Activated CD4-positive, alpha-beta memory T cell treated with anti-CD3 and anti-CD28 coated beads for 36 hours (primary cell): ENCODE measurements at regions not wholly inside any gene's neighbourhood (a gene's known extent, or its start where the extent isn't known, plus 50 kb on each side); places are given as distances from the start of the nearest gene placed in this dataset.
"Not testable (repeated sequence)": the region's sequence is repeated elsewhere in the genome, so short reads cannot be mapped to it uniquely, and the experiment has no call there.

Experiments used
- CTCF ChIA-PET: fragments of 350-600 bp; sonication (Branson Sonifier 250); formaldehyde crosslinking; loops from one replicate; lab custom pipeline; 2021; ENCODE audit warnings: antibody characterized with exemption, inconsistent platforms; lab: Charles Lee
- POLR2A ChIA-PET: fragments of 350-600 bp; sonication (Branson Sonifier 250); formaldehyde crosslinking; loops from one replicate; lab custom pipeline; 2021; ENCODE audit warnings: antibody characterized with exemption; lab: Charles Lee
- DNase-seq: peaks from one replicate; pipeline ENCODE4 v3.0.0-alpha.2; 2020
- H3K27ac Mint-ChIP-seq: one replicate; pipeline ENCODE4 v1.8.0; 2021; ENCODE audit warnings: mixed read lengths
- H3K27me3 Mint-ChIP-seq: one replicate; pipeline ENCODE4 v1.8.0; 2021; ENCODE audit warnings: mixed read lengths
- H3K36me3 Mint-ChIP-seq: one replicate; pipeline ENCODE4 v1.8.0; 2021; ENCODE audit warnings: mixed read lengths
- H3K4me1 Mint-ChIP-seq: one replicate; pipeline ENCODE4 v1.8.0; 2021; ENCODE audit warnings: low read depth, mixed read lengths
- H3K4me3 Mint-ChIP-seq: one replicate; pipeline ENCODE4 v1.8.0; 2021; ENCODE audit warnings: mild to moderate bottlenecking, mixed read lengths
- H3K9me3 Mint-ChIP-seq: one replicate; pipeline ENCODE4 v1.8.0; 2021; ENCODE audit warnings: mixed read lengths
- intact Hi-C: fragments of 100-400 bp; cut with micrococcal nuclease; formaldehyde crosslinking; loops from one replicate; pipeline ENCODE4 v1.15.1; 2023

- H3K4me1 Mint-ChIP-seq: no peaks in the 10 kb centered on the region
- no peak for DNase-seq
- H3K9me3 Mint-ChIP-seq: no peaks in the 10 kb centered on the region
- H3K27ac Mint-ChIP-seq: no peak overlapping the region
- peaks cover 9% of the 10 kb centered on the region for H3K27me3 Mint-ChIP-seq
- CTCF ChIA-PET: no interaction called here
- intact Hi-C loops: no loop called here
- H3K36me3 Mint-ChIP-seq: no peaks in the 10 kb centered on the region
- POLR2A ChIA-PET: no interaction called here
- no peak overlapping the region for H3K4me3 Mint-ChIP-seq
These were observed 97.7 kb upstream of the SRSF6 start for GRCh38 chr20:43360016-43360415.

DNA sequence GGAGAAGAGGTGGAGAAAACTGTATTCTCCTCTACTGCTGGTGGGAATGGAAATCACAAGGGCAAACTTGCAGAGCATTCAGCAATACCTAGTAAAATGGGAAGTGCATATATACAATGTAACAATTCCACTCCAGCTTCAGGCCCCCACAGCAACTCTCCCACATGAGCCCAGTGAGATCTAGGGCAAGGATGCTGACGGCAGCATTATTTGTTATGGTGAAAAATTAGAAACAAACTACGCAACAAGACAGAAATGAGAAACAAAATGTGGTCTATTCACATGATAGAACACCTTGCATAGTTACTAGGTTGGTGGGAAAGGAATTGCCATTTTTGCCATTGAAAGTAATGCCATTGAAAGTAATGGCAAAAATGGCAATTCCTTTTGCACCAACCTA, 98.9 kb upstream of the SRSF6 start:
- intact Hi-C loops: no loop called here
- DNase-seq: no peak
- Mint-ChIP-seq H3K27ac (no peak overlapping the region), H3K4me1 (no peaks in the 10 kb centered on the region), H3K36me3 (no peaks in the 10 kb centered on the region), H3K27me3 (peaks cover 6% of the 10 kb centered on the region), H3K4me3 (no peak overlapping the region), H3K9me3 (no peaks in the 10 kb centered on the region)
- ChIA-PET CTCF (no interaction called here), POLR2A (no interaction called here)

DNA sequence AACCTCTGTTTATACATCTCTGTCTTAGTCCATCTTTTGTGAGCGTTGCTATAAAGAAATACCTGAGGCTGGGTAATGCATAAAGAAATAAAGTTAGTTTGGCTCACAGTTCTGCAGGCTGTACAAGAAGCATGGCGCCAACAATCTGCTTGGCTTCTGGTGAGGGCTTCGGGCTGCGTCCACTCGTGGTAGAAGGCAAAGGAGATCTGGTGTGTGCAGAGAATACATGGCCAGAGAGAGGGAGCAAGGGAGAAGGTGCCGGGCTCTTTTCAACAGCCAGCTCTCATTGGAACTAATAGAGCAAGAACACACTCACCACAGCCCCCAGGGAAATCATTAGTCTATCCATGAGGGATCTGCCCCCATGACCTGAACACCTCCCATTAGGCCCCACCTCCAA, 100.3 kb upstream of the SRSF6 start:
- CTCF ChIA-PET: no interaction called here
- DNase-seq: no peak
- peaks cover 5% of the 10 kb centered on the region for H3K27me3 Mint-ChIP-seq
- H3K4me1 Mint-ChIP-seq: no peaks in the 10 kb centered on the region
- POLR2A ChIA-PET: no interaction called here
- no peak overlapping the region for H3K4me3 Mint-ChIP-seq
- no peaks in the 10 kb centered on the region for H3K36me3 Mint-ChIP-seq
- intact Hi-C loops: no loop called here
- no peaks in the 10 kb centered on the region for H3K9me3 Mint-ChIP-seq
- H3K27ac Mint-ChIP-seq: no peak overlapping the region

DNA sequence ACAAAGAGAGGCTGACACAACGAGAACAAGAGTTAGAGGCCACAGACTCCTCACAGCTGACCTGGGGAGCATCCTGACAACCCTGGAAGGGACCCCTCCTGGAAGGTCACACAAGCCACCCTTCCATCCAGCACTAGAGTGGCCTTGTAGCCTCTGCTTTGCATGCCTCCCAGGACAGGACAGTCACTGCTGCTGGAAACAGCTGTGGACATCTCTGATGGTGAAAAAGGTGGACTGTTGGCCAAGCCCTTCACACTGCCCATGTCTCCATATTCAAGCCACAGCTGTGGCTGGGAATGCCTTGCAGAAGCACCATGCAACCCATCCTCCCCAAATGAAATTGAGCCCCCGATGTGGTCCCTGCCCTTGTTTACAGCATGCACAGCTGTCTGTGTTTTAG, 102.1 kb upstream of the SRSF6 start:
- CTCF ChIA-PET: interaction anchor here (0.9 kb wide), 1 partner anchor 53 kb away, joined by 4 read pairs; no protein-coding TSS in a partner anchor
- Mint-ChIP-seq H3K4me3 (no peak overlapping the region), H3K27ac (no peak overlapping the region), H3K4me1 (no peaks in the 10 kb centered on the region), H3K27me3 (peaks cover 5% of the 10 kb centered on the region), H3K9me3 (no peaks in the 10 kb centered on the region), H3K36me3 (no peaks in the 10 kb centered on the region)
- POLR2A ChIA-PET: no interaction called here
- intact Hi-C loops: no loop called here
- no peak for DNase-seq

GRCh38 chr20:43352996-43353395, 104.7 kb upstream of the SRSF6 start:
- Mint-ChIP-seq H3K27ac (no peak overlapping the region), H3K36me3 (no peaks in the 10 kb centered on the region), H3K4me3 (no peak overlapping the region), H3K27me3 (peaks cover 15% of the 10 kb centered on the region), H3K9me3 (no peaks in the 10 kb centered on the region), H3K4me1 (no peaks in the 10 kb centered on the region)
- CTCF ChIA-PET: no interaction called here
- intact Hi-C loops: no loop called here
- no peak for DNase-seq
- POLR2A ChIA-PET: no interaction called here

DNA sequence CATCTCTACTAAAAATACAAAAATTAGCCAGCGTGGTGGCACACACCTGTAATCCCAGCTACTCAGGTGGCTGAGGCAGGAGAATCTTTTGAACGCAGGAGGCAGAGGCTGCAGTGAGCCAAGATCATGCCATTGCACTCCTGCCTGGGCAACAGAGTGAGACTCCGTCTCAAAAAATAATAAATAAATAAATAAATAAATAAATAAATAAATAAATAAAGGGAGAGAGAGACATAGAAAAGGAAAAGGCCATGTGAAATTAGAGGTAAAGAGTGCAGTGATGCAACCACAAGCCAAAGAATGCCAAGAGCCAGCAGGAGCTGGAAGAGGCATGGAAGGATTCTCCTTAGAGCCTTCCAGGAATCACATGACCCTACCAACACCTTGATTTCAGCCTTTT, 107.0 kb upstream of the SRSF6 start:
- H3K4me1 Mint-ChIP-seq, H3K9me3 Mint-ChIP-seq, H3K4me3 Mint-ChIP-seq, CTCF ChIA-PET, H3K36me3 Mint-ChIP-seq, POLR2A ChIA-PET, H3K27ac Mint-ChIP-seq, DNase-seq, intact Hi-C loops: not testable (repeated sequence)
- peaks cover 17% of the 10 kb centered on the region for H3K27me3 Mint-ChIP-seq

GRCh38 chr20:43349841-43350240, 107.9 kb upstream of the SRSF6 start:
- no peak overlapping the region for H3K27ac Mint-ChIP-seq
- no peaks in the 10 kb centered on the region for H3K9me3 Mint-ChIP-seq
- ChIA-PET CTCF (no interaction called here), POLR2A (no interaction called here)
- no peaks in the 10 kb centered on the region for H3K4me1 Mint-ChIP-seq
- no peaks in the 10 kb centered on the region for H3K36me3 Mint-ChIP-seq
- intact Hi-C loops: no loop called here
- no peak overlapping the region for H3K4me3 Mint-ChIP-seq
- H3K27me3 Mint-ChIP-seq: peaks cover 19% of the 10 kb centered on the region
- no peak for DNase-seq

GRCh38 chr20:43347839-43348238, 109.9 kb upstream of the SRSF6 start:
- H3K36me3 Mint-ChIP-seq, POLR2A ChIA-PET, H3K9me3 Mint-ChIP-seq, H3K27ac Mint-ChIP-seq, intact Hi-C loops, CTCF ChIA-PET, H3K4me1 Mint-ChIP-seq, H3K4me3 Mint-ChIP-seq, DNase-seq: not testable (repeated sequence)
- peaks cover 15% of the 10 kb centered on the region for H3K27me3 Mint-ChIP-seq

GRCh38 chr20:43345676-43346075, 112.0 kb upstream of the SRSF6 start:
- POLR2A ChIA-PET: no interaction called here
- H3K4me3 Mint-ChIP-seq: no peak overlapping the region
- H3K27me3 Mint-ChIP-seq: peaks cover 15% of the 10 kb centered on the region
- CTCF ChIA-PET: no interaction called here
- no peak for DNase-seq
- peaks cover 8% of the 10 kb centered on the region for H3K9me3 Mint-ChIP-seq
- H3K36me3 Mint-ChIP-seq: no peaks in the 10 kb centered on the region
- H3K4me1 Mint-ChIP-seq: no peaks in the 10 kb centered on the region
- H3K27ac Mint-ChIP-seq: no peak overlapping the region
- intact Hi-C loops: no loop called here

DNA sequence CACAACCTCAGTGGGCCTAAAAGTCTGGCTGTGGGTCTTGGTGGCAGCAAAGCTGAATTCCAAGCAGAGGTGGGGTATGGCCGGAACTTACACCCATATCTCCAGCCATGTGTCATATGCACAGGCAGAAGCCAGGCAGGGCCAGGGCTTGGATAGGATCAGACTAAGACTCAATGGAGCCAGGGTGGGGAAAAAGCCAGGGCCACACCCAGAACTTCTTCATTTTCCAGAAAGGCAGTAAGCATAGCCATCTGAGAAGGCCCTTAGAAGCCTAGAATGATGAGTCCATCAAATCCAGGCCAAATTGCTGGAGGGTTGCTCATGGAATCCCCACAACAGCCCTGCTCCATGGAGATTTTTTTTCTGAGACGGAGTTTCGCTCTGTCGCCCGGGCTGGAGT, 116.2 kb upstream of the SRSF6 start:
- no peak overlapping the region for H3K4me3 Mint-ChIP-seq
- peaks cover 5% of the 10 kb centered on the region for H3K27me3 Mint-ChIP-seq
- no peaks in the 10 kb centered on the region for H3K4me1 Mint-ChIP-seq
- H3K36me3 Mint-ChIP-seq: no peaks in the 10 kb centered on the region
- CTCF ChIA-PET: no interaction called here
- POLR2A ChIA-PET: no interaction called here
- intact Hi-C loops: no loop called here
- H3K9me3 Mint-ChIP-seq: peaks cover 16% of the 10 kb centered on the region
- no peak for DNase-seq
- H3K27ac Mint-ChIP-seq: no peak overlapping the region

- intact Hi-C loops: no loop called here
- H3K36me3 Mint-ChIP-seq: peaks cover 1% of the 10 kb centered on the region
These were observed 120.7 kb upstream of the SRSF6 start for GRCh38 chr20:43337036-43337435.

DNA sequence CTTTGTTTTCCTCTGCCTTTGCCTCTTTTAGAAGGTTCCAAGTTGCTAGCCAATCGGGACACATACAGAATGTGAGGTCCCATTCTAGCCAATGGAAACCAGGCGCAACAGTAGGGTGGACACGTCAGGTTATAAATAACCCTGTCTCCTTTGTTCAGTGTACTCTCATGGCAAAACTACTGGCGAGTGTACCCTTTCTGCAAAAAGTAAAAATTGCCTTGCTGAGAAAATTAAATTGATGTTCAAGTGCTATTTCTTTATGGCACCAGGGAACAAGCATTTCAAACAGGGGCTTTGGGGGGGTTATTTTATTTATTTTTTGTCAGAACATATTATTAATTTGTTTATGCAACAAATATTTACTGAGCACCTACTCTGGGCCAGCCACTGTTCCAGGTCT, 123.6 kb upstream of the SRSF6 start:
- no peak overlapping the region for H3K27ac Mint-ChIP-seq
- intact Hi-C loops: no loop called here
- H3K4me1 Mint-ChIP-seq: no peaks in the 10 kb centered on the region
- no peak for DNase-seq
- no peak overlapping the region for H3K4me3 Mint-ChIP-seq
- no peaks in the 10 kb centered on the region for H3K27me3 Mint-ChIP-seq
- POLR2A ChIA-PET: no interaction called here
- H3K36me3 Mint-ChIP-seq: peaks cover 1% of the 10 kb centered on the region
- CTCF ChIA-PET: no interaction called here
- H3K9me3 Mint-ChIP-seq: peaks cover 37% of the 10 kb centered on the region

More at GRCh38 chr20:43337036-43337435, 120.7 kb upstream of the SRSF6 start:
- ChIA-PET POLR2A (no interaction called here), CTCF (no interaction called here)
- no peak overlapping the region for H3K27ac Mint-ChIP-seq
- no peak overlapping the region for H3K4me3 Mint-ChIP-seq
- no peak for DNase-seq
- no peaks in the 10 kb centered on the region for H3K4me1 Mint-ChIP-seq
- H3K27me3 Mint-ChIP-seq: no peaks in the 10 kb centered on the region
- peaks cover 41% of the 10 kb centered on the region for H3K9me3 Mint-ChIP-seq

GRCh38 chr20:43331906-43332305, 125.8 kb upstream of the SRSF6 start:
- H3K27ac Mint-ChIP-seq: no peak overlapping the region
- no peak overlapping the region for H3K4me3 Mint-ChIP-seq
- H3K36me3 Mint-ChIP-seq: peaks cover 1% of the 10 kb centered on the region
- no peak for DNase-seq
- H3K27me3 Mint-ChIP-seq: no peaks in the 10 kb centered on the region
- ChIA-PET CTCF (no interaction called here), POLR2A (no interaction called here)
- intact Hi-C loops: no loop called here
- peaks cover 32% of the 10 kb centered on the region for H3K9me3 Mint-ChIP-seq
- no peaks in the 10 kb centered on the region for H3K4me1 Mint-ChIP-seq

DNA sequence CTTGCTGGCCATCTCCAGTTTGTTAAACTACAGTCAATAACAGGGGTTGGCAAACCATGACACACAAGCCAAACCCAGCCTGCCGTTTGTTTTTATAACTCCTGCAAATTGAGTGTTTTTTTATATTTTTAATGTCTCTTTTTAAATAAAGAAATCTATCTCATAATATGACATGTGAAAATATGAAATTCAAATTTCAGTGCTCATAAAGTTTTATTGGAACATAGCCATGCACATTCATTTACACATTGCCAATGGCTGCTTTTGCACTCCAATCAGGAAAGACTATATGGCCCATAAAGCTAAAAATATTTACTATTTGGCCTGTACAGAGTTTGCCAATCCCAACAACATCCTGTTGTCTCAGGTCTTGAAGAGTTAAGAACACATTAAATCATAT, 129.0 kb upstream of the SRSF6 start:
- Mint-ChIP-seq H3K9me3 (peaks cover 10% of the 10 kb centered on the region), H3K4me1 (no peaks in the 10 kb centered on the region), H3K27ac (no peak overlapping the region), H3K4me3 (no peak overlapping the region), H3K27me3 (no peaks in the 10 kb centered on the region), H3K36me3 (peaks cover 1% of the 10 kb centered on the region)
- no peak for DNase-seq
- ChIA-PET POLR2A (no interaction called here), CTCF (no interaction called here)
- intact Hi-C loops: no loop called here
